22Rv1 (cell line): ENCODE measurements at regions not wholly inside any gene's neighbourhood (a gene's known extent, or its start where the extent isn't known, plus 50 kb on each side); places are given as distances from the start of the nearest gene placed in this dataset.

Source experiments
- H3K27ac ChIP-seq: fragments of 450-650 bp; 2 replicates; pipeline ENCODE4 v1.5.1; 2017
- CTCF ChIP-seq: fragments of 450-650 bp; IDR thresholded peaks from 2 replicates; pipeline ENCODE4 v1.5.1; 2017; ENCODE audit warnings: mild to moderate bottlenecking
- ZFX ChIP-seq: fragments of 450-650 bp; IDR thresholded peaks from 2 replicates; pipeline ENCODE4 v1.6.1; 2017; ENCODE audit warnings: antibody characterized with exemption, borderline replicate concordance

DNA sequence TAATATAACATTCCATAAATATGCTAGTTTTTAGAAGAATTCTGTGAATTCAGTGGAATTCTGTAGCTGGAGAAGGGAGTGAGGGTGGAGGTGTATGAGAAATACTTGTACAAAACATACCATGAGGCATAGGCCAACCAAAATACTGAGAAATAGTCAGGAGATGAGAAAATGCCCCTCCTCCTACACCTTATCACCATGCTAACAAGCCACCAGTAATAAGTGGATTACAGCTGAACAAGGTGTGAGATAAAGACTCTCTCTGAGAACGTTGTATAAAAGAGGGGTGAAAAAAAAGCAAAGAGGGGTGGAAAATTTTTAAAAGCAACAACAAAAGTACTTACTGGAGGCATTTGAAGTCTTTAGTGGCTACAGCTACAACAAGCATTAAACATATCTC is 90.4 kb upstream of the IGFBP3 start:
- no peak for TF ChIP-seq CTCF
- no peak for TF ChIP-seq ZFX
- H3K27ac ChIP-seq, result no peak overlapping the region

DNA sequence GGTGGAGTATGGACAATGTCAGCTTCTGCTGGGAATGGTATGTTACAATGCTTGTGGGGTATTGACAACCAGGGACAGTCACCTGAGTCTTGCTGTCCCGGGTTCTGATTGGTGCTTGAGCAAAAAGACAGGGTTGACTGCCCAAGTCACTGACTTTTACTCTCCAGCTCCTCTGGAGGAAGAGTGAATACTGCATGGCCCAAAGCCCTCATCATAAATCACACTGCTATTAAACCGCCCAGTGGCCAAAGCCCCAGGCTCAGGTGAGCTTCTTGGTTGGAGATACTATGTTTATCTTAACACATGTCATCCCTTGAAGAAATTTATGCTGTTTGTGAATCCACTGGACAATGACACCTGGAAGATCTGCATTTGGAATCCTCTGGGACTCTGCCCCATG is 90.0 kb upstream of the IGFBP3 start:
- TF ChIP-seq ZFX, result no peak
- TF ChIP-seq CTCF, result no peak
- no peak overlapping the region for H3K27ac ChIP-seq

GRCh38 chr7:46009211-46009610 is 88.1 kb upstream of the IGFBP3 start:
- no peak overlapping the region for H3K27ac ChIP-seq
- TF ChIP-seq ZFX, result no peak
- no peak for TF ChIP-seq CTCF

DNA sequence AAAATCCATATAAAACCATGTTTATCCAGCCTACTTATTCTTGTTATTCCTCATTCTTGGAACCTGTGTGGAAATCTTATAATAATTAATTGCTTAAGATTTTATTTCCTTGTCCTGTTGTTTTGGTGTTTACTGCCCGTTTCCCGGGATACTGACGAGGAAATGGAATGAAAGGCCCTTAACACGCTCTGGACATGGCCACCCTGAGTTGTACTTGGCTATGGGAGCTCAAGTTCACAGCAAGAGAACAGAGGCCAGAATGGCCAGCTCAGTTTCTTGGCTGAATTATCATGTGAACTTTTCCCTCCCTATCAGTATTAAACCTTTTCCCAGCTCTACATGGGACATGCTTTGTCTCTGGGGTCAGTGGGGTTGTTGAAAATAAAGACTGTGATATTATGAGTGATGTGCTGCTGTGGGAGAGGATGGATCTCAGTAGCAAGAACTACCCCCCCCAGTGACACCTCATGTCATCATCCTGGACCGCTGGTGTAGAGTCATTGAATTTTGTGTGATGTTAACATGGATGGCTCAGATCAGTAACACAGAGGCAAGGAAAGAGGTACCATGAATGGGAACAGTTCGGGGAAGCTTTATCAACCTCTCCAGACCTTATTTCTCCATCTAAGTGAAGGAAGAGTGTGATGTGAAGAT is 87.0 kb upstream of the IGFBP3 start:
- TF ChIP-seq ZFX (no peak), CTCF (no peak)
- no peak overlapping the region for H3K27ac ChIP-seq

- TF ChIP-seq CTCF (no peak), ZFX (no peak)
- no peak overlapping the region for H3K27ac ChIP-seq
Measured at GRCh38 chr7:46007194-46007593, 86.1 kb upstream of the IGFBP3 start.

GRCh38 chr7:46006723-46007122 is 85.7 kb upstream of the IGFBP3 start:
- no peak overlapping the region for H3K27ac ChIP-seq
- TF ChIP-seq ZFX (no peak), CTCF (no peak)

- TF ChIP-seq CTCF (no peak), ZFX (no peak)
- no peak overlapping the region for H3K27ac ChIP-seq
Measured at GRCh38 chr7:46006212-46006611, 85.1 kb upstream of the IGFBP3 start.
